ENCODE measurements at regions not wholly inside any gene's neighbourhood (a gene's known extent, or its start where the extent isn't known, plus 50 kb on each side); places are given as distances from the start of the nearest gene placed in this dataset.

GRCh38 chr4:84441758-84442377 lies 57.2 kb downstream of the NKX6-1 start:
- no peak for DNase-seq (ENCODE audit: low spot score)

GRCh38 chr4:84439996-84440395 lies 59.1 kb downstream of the NKX6-1 start:
- DNase-seq (ENCODE audit: low spot score) = no peak

- no peak for DNase-seq (ENCODE audit: low spot score)
Measured at GRCh38 chr4:84436812-84437211, 62.3 kb downstream of the NKX6-1 start.

GRCh38 chr4:84434344-84434743 lies 64.7 kb downstream of the NKX6-1 start:
- no peak for DNase-seq (ENCODE audit: low spot score)

- DNase-seq (ENCODE audit: low spot score) = no peak
Measured at GRCh38 chr4:84433633-84434222, 65.4 kb downstream of the NKX6-1 start.

- DNase-seq (ENCODE audit: low spot score) = no peak
Measured at GRCh38 chr4:84432713-84433112, 66.4 kb downstream of the NKX6-1 start.

GRCh38 chr4:84420608-84421007 lies 78.5 kb downstream of the NKX6-1 start:
- no peak for DNase-seq (ENCODE audit: low spot score)

GRCh38 chr4:84419201-84419600 lies 79.9 kb downstream of the NKX6-1 start:
- no peak for DNase-seq (ENCODE audit: low spot score)

- no peak for DNase-seq (ENCODE audit: low spot score)
Measured at GRCh38 chr4:84417997-84418709, 80.9 kb downstream of the NKX6-1 start.

- no peak for DNase-seq (ENCODE audit: low spot score)
Measured at GRCh38 chr4:84413976-84414375, 85.1 kb downstream of the NKX6-1 start.

GRCh38 chr4:84413480-84413879 lies 85.6 kb downstream of the NKX6-1 start:
- DNase-seq (ENCODE audit: low spot score) = no peak

- DNase-seq (ENCODE audit: low spot score) = no peak
Measured at GRCh38 chr4:84412062-84412461, 87.0 kb downstream of the NKX6-1 start.

GRCh38 chr4:84407554-84408407 lies 91.3 kb downstream of the NKX6-1 start:
- DNase-seq (ENCODE audit: low spot score) = no peak

- no peak for DNase-seq (ENCODE audit: low spot score)
Measured at GRCh38 chr4:84403656-84404055, 95.4 kb downstream of the NKX6-1 start.

GRCh38 chr4:84401701-84402306 lies 97.3 kb downstream of the NKX6-1 start:
- DNase-seq (ENCODE audit: low spot score) = no peak

GRCh38 chr4:84394386-84394785 lies 104.7 kb downstream of the NKX6-1 start:
- DNase-seq (ENCODE audit: low spot score) = no peak

- DNase-seq (ENCODE audit: low spot score) = no peak
Measured at GRCh38 chr4:84392951-84393590, 106.0 kb downstream of the NKX6-1 start.

- DNase-seq (ENCODE audit: low spot score) = no peak
Measured at GRCh38 chr4:84389406-84389805, 109.7 kb downstream of the NKX6-1 start.

GRCh38 chr4:84385203-84385602 lies 113.9 kb downstream of the NKX6-1 start:
- no peak for DNase-seq (ENCODE audit: low spot score)

GRCh38 chr4:84384801-84385200 lies 114.3 kb downstream of the NKX6-1 start:
- DNase-seq (ENCODE audit: low spot score) = no peak

GRCh38 chr4:84381759-84382158 lies 117.3 kb downstream of the NKX6-1 start:
- DNase-seq (ENCODE audit: low spot score) = no peak

Measured in Ammon's horn (tissue), 1 donor.